IPS DF 4.7 (cell line): ENCODE measurements at regions not wholly inside any gene's neighbourhood (a gene's known extent, or its start where the extent isn't known, plus 50 kb on each side); places are given as distances from the start of the nearest gene placed in this dataset.
"Not testable (repeated sequence)": the region's sequence is repeated elsewhere in the genome, so short reads cannot be mapped to it uniquely, and the experiment has no call there.

ENCODE experiments used
- DNase-seq: peaks from one replicate; pipeline ENCODE4 v3.0.0-alpha.2; 2013; ENCODE audit warnings: low spot score; ENCODE audit errors: extremely low read depth

DNA sequence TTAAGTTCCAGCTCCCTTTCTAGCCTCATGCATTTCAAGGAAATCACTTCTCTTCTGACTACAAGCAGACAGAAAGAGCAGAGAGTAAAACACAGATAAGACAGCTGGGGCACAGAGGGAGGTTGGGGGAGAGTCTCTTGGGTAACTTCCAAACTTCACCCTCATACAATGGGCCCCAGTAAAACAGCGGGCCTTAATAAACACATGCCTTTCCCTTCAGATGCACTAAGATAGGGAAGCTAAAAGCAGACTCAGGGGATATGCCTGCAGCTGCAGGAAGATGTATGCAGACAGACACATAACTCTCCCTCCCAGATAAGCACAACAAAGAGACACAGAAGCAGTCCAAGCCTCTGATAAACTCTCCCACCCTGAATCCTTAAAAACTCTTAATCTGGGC is 717.4 kb upstream of the PCDH15 start:
- not testable (repeated sequence) for DNase-seq

DNA sequence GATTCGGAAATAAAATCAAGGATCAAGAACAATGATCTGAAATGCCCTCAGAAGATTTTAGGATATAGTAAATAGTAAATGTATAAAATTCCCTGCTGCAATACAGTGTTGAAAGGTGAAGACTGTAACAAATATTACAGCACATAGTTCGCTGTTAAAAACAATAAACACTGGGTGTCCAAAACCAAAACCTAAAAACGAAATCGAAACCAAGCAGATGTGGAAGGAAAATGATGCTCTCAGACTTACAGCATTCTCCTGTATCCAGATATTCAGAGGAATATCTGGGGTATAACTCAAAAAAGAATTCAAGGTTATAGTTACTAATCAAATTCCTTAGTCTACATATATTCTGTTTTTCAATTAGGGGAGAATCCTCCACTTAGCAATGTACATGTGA is 708.1 kb upstream of the PCDH15 start:
- no peak for DNase-seq

DNA sequence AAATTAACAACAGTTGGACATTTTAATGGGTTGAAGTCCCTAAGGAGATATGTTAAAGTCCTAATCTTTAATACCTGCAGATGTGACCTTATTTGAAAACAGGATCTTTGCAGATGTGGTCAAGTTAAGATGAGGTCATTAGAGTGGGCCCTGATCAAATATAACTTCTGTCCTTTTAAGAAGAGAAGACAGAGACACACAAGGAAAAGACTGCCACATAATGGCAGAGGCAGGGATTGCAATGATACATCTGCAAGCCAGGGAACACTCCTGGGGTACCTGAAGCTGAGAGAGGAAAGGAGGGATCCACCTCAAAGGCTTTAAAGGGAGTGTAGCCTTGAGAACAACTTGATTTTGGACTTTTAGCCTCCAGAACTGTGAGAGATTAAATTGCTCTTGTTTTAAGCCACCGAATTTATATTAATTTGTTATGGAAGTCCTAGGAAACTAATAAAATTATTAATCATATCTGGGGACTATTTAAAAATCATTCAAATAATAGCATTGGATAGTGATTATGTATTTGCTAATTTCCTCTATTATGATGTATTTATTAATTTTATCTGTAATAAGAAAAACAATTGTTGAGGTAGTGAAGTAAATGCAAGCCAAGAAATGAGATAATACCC is 700.0 kb upstream of the PCDH15 start:
- DNase-seq = peak; percentile 64

DNA sequence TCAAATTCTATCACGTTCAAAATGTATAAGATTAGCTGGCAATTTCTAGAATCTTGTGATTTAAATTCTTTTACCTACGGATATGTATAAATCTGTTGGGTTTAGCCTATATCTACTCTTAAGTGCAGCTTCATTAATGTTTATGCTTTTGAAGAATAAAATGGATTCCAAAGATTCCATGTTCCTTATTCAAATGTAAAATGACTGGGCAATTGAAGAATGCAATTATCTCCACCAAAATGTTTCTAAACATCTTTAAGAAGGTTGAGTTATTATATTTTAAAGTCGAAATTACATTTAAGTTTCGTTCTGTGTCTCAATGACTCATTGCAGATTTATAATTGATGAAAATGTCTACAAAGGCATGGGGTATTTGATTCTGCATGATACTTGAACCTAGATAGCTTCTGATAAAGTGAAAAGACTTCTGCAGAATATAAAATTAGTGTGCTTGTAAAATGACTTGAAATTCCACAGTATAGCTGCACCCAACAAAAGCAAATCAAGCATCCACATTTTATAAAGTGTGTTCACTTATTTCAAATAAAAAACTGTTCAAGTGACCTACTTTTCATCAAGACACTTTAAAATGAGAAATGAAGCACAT is 697.0 kb upstream of the PCDH15 start:
- no peak for DNase-seq

DNA sequence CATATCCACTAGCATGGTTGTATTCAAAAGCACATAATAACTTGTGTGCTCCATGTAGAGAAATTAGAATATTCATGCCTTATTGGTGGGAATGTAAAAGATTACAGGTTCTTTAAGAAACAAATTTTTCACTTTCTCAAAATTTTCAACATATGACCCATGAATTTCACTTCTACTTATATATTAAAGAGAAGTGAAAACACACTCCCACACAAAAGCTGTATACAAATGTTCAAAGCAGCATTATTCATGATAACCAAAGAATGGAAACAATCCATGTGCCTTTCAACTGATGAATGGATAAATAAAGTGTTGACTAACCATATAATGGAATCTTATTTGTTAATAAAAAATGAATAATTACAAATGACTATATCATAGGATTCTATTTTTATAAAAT is 694.5 kb upstream of the PCDH15 start:
- DNase-seq = no peak

DNA sequence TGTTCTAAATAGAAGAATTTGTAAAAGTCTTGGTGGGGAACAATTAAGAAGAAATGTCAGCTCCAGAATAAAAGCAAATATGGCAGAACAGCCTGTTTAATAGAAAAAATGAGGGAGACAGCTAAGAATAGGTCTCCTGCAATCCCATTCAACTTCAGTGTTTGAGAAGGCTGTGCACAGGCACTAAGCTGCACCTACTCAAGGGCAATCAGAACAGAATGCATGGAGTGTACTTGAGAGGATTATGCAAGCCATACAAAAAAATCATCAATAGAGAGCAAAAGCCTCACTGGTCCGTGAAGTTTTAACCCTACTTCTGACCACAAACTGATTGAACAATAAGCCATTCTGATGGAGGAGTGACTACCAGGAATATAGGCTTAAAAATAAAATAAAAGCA is 690.7 kb upstream of the PCDH15 start:
- no peak for DNase-seq

DNA sequence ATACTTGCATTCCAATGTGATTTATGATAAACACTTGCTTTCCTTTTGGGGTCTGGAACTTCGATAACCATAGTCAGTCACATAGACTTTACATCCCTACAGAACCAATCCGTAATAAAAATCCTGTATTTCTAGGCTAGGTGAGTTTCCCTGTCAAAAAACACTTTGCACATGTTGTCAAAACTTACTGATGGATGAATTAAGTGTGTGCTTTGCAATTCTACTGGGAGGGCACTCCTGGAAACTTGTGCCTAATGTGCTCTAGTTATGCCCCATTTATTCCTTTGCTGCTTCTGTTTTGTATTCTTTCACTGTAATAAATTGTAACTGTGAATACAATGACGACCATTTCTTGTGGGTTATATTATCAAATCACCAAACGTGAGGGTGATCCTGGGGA is 684.8 kb upstream of the PCDH15 start:
- DNase-seq = no peak

DNA sequence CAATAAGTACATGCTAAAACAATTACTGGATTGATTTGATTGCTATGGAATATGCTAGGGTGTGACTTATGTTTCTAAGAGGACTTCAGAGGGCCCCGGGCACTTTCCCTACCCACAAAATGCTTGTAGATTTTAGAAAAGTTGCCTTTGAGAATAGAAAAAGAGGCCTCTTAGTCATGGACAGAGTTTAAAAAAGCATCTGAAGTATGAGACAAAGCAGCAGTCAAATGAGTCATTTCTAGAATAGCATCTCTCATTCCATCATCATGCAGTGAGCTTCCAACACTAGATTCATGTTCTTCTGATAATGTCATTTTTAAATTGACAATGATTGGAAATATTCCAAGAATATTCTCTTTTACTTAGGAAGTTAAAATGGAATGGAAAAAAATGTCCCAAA is 675.1 kb upstream of the PCDH15 start:
- no peak for DNase-seq

DNA sequence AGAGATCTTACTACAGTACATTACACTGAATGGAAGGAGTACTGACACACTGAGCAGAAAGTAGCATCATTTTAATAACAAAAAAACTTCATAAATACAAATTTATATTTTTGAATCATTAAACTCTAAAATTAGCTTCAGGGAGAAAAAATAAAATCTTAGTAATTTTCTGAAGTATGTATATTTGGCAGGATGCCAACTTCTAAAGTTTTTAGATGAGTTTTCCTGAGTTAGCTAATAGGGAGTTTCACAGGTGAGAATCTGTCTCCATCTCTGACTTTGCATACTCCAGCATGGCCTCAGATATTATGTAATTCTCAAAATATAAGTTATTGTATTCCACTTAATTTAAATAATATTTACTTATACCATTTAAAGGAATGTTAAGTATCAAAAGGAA is 673.2 kb upstream of the PCDH15 start:
- DNase-seq = no peak

DNA sequence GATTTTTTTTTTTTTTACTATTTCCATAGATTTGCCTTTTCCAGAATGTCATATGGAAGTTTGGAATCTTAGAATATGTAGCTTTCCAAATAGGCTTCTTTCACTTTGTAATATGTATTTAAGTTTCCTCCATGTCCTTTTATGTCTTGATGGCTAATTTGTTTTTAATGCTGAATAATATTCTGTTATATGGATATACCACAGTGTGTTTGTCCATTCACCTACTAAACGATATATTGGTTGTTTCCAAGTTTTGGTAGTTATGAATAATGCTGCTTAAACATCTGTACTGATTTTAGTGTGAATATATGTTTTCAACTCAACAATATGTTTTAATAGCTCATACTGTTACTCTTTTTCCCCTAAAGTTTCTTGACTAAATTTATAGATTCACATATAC is 669.8 kb upstream of the PCDH15 start:
- no peak for DNase-seq

DNA sequence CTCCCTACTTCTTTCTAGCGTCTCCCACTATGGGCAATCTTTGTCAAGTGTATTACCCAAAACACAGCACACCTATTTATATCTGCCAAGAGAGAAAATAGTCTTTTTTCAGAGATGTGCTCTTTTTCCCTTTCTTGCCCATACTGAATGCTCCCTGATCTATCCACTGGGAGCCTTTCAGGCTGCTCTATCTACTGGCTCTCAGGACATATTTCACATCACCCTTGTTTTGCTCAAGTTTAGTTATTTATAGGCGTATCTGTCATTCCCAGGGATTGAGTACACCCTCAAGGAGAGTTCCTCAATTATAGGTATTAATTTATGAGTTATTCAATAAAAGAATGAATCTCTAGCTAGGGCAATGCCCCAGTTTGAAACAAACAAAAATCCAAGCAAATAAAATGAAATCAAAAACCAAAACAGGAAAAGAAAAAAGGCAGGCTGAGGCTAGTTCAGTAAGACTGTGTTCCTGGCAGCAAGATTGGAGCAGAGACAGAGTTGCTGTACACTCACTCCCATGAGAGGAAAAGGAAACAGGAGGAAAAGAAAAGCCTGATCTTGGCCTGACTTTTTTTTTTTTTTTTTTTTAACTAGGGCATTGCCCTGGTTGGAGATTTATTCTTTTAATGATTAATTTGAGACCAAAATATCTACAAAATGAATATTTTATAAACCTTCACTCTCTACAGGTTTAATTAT is 665.9 kb upstream of the PCDH15 start:
- no peak for DNase-seq

DNA sequence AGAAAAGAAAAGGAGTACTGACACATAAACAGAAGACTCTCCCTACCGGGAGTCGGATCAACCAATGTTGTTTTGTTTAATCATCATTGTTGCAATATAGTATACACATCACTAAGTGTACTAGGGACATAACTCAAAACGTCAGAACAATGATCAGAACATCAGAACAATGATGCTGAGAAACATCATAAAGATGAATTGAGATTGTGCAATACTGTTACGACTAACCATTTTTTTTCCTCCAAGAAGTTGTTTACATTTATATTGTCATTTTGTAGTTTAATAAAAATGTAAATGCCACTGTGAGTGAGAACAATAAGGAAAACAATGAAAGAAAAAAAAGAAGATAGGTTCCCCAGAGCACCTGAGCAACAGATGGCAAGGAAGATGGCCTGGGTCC is 663.1 kb upstream of the PCDH15 start:
- no peak for DNase-seq

DNA sequence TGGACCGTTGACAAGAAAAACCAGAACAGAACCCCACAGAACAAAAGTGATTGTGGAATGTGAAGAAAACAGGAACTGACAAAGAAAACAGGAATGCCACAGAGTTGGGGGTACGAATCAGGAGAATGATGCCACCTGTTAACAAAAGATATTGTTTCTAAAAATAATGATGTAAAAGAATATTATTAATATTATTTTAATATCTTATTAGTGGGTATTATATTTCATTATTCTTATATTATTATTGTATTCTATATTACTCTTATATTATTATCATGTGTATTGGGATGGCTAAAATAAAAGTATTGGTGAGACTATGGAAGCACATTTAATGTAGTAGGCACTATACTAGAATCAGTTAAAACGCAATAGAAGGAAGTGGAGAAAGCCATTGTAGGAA is 659.0 kb upstream of the PCDH15 start:
- no peak for DNase-seq

DNA sequence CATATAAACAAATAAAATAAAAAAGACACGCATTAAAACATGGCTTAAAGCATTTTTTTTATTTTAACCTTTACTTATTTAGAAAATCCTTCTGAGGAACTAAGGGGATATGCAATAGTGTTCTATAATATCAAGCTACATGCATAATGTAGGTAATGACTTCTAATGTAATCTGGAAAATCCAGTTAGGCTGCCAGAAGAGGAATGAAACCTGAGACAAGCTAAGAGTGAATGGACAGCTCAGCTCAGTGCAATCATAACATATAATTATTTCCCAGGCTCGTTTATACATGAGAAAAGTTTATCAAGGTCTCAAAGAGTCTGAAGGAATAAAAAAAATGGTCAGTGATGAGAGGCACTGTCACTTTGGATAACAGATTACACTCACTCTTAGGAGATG is 649.0 kb upstream of the PCDH15 start:
- DNase-seq = no peak

DNA sequence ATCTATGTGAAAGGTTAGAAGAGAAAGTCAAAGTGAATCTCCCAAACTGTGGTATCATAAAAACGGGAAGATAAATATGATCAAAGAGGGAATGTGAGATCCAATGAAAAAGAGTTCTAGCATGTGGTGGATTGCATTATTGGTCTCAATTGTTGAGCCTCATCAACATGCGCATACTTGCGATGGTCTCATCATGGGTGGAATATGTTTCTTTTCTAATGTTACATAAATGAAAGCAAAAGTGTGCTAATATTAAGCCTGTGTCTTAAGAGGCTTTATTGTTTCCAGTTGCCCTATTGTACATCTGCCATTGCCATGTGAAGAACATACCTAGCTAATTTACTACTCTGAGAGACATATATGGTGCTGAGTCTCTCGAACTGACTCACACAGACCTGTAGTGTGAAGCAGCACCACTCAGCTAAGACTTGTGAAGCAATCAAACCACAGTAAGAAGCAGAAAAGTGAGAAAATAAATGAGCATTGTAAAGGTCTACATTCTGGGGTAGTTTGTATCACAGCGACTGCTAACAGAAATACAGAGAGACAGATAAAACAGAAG is 645.5 kb upstream of the PCDH15 start:
- DNase-seq = no peak

DNA sequence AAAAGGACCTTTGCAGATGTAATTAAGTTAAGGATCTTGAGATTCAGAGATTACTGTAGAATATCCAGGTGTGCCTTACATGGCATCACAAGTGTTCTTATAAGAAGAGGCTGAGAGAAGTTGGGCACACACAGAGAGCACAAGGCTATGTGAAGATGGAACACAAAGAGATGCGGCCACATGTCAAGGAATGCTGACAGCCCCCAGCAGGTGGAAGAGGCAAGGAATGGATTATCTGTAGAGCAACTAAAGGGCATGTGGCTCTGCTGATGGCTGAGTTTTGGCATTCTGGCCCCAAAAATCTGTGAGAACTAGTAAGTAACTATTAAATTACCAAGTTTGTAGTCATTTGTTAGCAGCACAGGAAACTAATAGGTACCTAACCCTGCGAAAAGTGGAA is 640.7 kb upstream of the PCDH15 start:
- DNase-seq = no peak

DNA sequence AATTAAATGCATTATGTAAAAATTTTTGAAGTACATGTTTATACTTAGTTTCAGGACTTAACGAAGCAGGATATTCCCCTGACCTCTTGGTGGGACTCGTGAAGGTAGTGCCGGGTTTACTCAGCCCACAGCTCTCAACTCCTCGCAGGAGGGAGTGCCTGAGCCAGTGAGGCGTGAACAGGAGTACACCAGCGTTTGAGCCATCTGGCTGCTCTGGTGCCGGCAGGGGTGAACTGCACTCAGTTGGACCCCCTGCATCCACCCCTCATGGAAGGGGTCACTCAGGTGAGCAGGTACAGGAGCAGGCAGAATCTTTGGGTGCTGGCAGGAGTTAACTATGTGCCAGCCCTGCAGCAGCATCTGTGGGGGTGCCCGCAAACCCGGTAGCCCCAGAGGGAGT is 625.1 kb upstream of the PCDH15 start:
- DNase-seq = no peak

DNA sequence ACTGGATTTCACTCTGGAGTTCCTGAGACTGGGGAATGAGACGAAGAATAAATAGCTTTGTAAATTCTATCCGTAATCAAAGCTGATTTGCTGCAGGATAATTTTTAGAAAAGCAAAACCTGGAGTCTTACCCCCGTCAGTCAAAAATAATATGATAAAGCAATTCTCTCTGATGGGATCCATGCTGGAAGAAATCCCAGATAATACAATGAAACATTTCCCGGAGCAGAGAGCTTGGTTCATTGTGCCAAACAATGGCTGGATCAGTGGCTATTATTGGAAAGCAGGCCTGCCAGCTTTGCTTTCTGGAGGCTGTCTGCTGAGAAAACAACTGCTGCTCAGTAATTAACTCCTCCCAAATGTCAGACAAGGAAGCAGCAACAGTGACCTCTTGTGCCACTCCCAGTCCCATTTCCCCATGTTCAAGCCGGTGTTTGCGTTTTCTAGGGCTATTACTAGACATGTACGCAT is 609.4 kb upstream of the PCDH15 start:
- no peak for DNase-seq

DNA sequence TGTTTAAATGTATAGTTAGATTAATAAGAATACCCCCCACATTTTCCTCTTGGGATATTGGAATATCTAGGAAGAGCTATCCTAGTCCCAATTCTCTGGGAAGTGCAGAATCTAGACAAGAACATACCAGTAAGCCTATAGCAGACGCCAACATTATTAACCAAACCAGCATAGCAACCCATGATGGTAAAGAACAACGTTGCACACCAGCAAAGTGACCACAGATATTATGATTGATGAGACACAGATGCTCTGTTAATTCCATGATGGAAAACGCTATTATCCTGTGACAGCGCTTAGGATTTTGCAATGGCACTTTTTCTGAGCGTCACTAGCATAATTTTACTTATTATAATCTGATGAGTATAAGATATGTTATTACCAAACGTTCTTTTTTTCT is 603.1 kb upstream of the PCDH15 start:
- DNase-seq = no peak

DNA sequence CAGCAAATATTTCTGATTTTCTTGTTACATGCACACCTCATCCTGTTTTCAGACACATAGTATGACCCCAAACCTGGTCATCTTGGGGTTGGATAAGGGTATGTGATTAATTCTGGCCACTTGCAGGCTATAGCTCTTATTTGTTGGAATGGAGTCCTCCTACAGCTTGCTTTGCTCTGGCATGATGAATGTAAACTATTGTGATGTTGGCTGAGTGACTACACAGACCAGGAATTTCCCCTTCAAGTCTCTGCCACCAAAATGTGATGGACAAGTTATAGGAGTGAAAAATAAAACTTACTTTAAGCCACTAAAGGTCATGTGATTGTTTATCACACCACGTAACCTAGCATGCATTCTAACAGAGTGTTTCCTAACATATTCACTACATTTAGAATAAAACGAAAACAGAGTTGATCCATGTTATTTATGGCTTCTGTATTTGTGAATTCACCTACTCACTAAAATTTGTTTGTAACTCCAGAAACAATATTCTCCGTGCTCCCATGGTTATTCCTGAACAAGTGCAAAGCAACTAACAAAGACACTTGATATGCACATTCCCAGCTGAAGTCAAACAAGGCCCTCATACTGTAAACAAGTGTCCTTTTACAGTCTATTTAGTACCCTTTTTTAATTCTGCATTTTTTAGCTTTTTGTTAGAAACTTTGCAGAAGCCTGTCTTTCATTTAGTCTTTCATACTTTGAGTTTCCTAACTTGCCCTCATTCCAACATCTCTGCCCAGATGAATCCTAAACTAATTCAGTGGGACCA is 599.2 kb upstream of the PCDH15 start:
- no peak for DNase-seq

DNA sequence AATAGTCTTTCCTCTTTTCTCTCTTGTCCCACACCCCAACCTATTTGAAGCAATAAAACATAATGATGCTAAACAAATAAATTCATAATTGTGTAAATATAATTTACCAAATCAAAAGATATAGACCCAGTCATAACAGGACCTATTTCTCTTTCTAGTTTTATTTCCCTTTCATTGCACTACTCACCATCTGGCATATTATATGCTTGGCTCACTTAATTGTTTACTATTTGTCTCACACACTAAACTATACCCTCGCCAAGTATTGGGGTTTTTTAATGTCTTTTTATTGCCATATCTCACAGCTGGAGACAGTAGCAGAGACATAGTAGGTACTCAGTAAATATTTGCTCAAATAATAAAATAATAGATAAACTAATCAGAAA is 597.5 kb upstream of the PCDH15 start:
- no peak for DNase-seq
